ENCODE measurements at regions not wholly inside any gene's neighbourhood (a gene's known extent, or its start where the extent isn't known, plus 50 kb on each side); places are given as distances from the start of the nearest gene placed in this dataset.

GRCh38 chr6:84623956-84624680 is 140.3 kb downstream of the TBX18 start:
- Histone ChIP-seq H3K18ac (ENCODE audit: low read length) (no peak overlapping the region), H3K9ac (ENCODE audit: low read length) (no peak overlapping the region), H3K14ac (ENCODE audit: low read length) (no peak overlapping the region), H3K79me2 (ENCODE audit: control insufficient read depth, insufficient read depth, low read length, poor library complexity) (no peaks in the 10 kb centered on the region), H3K4me2 (ENCODE audit: low read length) (no peak overlapping the region), H3K9me3 (ENCODE audit: insufficient read depth, low read depth, low read length) (no peaks in the 10 kb centered on the region), H3K4me1 (ENCODE audit: control insufficient read depth in 1 of 2, insufficient read depth in 2 of 2, low read length in 2 of 2) (no peaks in the 10 kb centered on the region), H2AFZ (ENCODE audit: insufficient read depth, low read length, poor library complexity) (no peak overlapping the region), H2BK5ac (ENCODE audit: low read depth, low read length, poor library complexity) (no peak overlapping the region), H3K27ac (ENCODE audit: low read depth, low read length) (no peak overlapping the region), H2AK5ac (ENCODE audit: low read length) (no peak overlapping the region), H4K12ac (ENCODE audit: low read depth, low read length) (no peak overlapping the region), H3K79me1 (ENCODE audit: low read length) (no peaks in the 10 kb centered on the region), H3K4ac (ENCODE audit: low read depth, low read length) (no peak overlapping the region), H3K4me3 (ENCODE audit: low read depth, low read length) (no peak overlapping the region), H4K91ac (ENCODE audit: low read depth, low read length) (no peak overlapping the region), H2BK120ac (ENCODE audit: insufficient read depth, low read length, poor library complexity) (no peak overlapping the region), H3K27me3 (ENCODE audit: insufficient read depth, low read length) (no peaks in the 10 kb centered on the region), H3K23ac (ENCODE audit: low read length) (no peak overlapping the region), H4K8ac (ENCODE audit: low read depth, low read length) (no peak overlapping the region), H2BK12ac (ENCODE audit: low read length) (no peak overlapping the region), H3K36me3 (ENCODE audit: control insufficient read depth in 1 of 2, insufficient read depth in 2 of 2, low read length in 2 of 2) (no peaks in the 10 kb centered on the region)
- DNase-seq: peak in 1 of 2 donors; percentile 37
- no CpG with 5 or more reads among the region's 4 CpGs for WGBS (ENCODE audit: extremely low coverage, insufficient coverage, insufficient read length)

- H2BK120ac ChIP-seq (ENCODE audit: insufficient read depth, low read length, poor library complexity): no peak overlapping the region
- no peak overlapping the region for H3K4me3 ChIP-seq (ENCODE audit: low read depth, low read length)
- H3K36me3 ChIP-seq (ENCODE audit: control insufficient read depth in 1 of 2, insufficient read depth in 2 of 2, low read length in 2 of 2): no peaks in the 10 kb centered on the region
- no peaks in the 10 kb centered on the region for H3K27me3 ChIP-seq (ENCODE audit: insufficient read depth, low read length)
- no peak overlapping the region for H4K8ac ChIP-seq (ENCODE audit: low read depth, low read length)
- H3K14ac ChIP-seq (ENCODE audit: low read length): no peak overlapping the region
- no peaks in the 10 kb centered on the region for H3K4me1 ChIP-seq (ENCODE audit: control insufficient read depth in 1 of 2, insufficient read depth in 2 of 2, low read length in 2 of 2)
- no peak for DNase-seq
- H2AK5ac ChIP-seq (ENCODE audit: low read length): no peak overlapping the region
- H3K4me2 ChIP-seq (ENCODE audit: low read length): no peak overlapping the region
- H3K9me3 ChIP-seq (ENCODE audit: insufficient read depth, low read depth, low read length): no peaks in the 10 kb centered on the region
- H4K91ac ChIP-seq (ENCODE audit: low read depth, low read length): no peak overlapping the region
- no peak overlapping the region for H3K4ac ChIP-seq (ENCODE audit: low read depth, low read length)
- no CpG with 5 or more reads among the region's 6 CpGs for WGBS (ENCODE audit: extremely low coverage, insufficient coverage, insufficient read length)
- H4K12ac ChIP-seq (ENCODE audit: low read depth, low read length): no peak overlapping the region
- H3K79me1 ChIP-seq (ENCODE audit: low read length): no peaks in the 10 kb centered on the region
- no peak overlapping the region for H2BK5ac ChIP-seq (ENCODE audit: low read depth, low read length, poor library complexity)
- H3K9ac ChIP-seq (ENCODE audit: low read length): no peak overlapping the region
- no peak overlapping the region for H3K27ac ChIP-seq (ENCODE audit: low read depth, low read length)
- H3K18ac ChIP-seq (ENCODE audit: low read length): no peak overlapping the region
- H3K79me2 ChIP-seq (ENCODE audit: control insufficient read depth, insufficient read depth, low read length, poor library complexity): no peaks in the 10 kb centered on the region
- H2AFZ ChIP-seq (ENCODE audit: insufficient read depth, low read length, poor library complexity): no peak overlapping the region
- H2BK12ac ChIP-seq (ENCODE audit: low read length): no peak overlapping the region
- H3K23ac ChIP-seq (ENCODE audit: low read length): no peak overlapping the region
These were observed 145.6 kb downstream of the TBX18 start for GRCh38 chr6:84618836-84619235.

- no peaks in the 10 kb centered on the region for H3K79me2 ChIP-seq (ENCODE audit: control insufficient read depth, insufficient read depth, low read length, poor library complexity)
- H3K14ac ChIP-seq (ENCODE audit: low read length): no peak overlapping the region
- H3K4me3 ChIP-seq (ENCODE audit: low read depth, low read length): no peak overlapping the region
- no peaks in the 10 kb centered on the region for H3K27me3 ChIP-seq (ENCODE audit: insufficient read depth, low read length)
- no peak overlapping the region for H2BK12ac ChIP-seq (ENCODE audit: low read length)
- WGBS (ENCODE audit: extremely low coverage, insufficient coverage, insufficient read length): no CpG with 5 or more reads among the region's 8 CpGs
- no peak overlapping the region for H4K8ac ChIP-seq (ENCODE audit: low read depth, low read length)
- no peak overlapping the region for H3K9ac ChIP-seq (ENCODE audit: low read length)
- no peaks in the 10 kb centered on the region for H3K36me3 ChIP-seq (ENCODE audit: control insufficient read depth in 1 of 2, insufficient read depth in 2 of 2, low read length in 2 of 2)
- no peaks in the 10 kb centered on the region for H3K9me3 ChIP-seq (ENCODE audit: insufficient read depth, low read depth, low read length)
- H3K23ac ChIP-seq (ENCODE audit: low read length): no peak overlapping the region
- no peak overlapping the region for H3K18ac ChIP-seq (ENCODE audit: low read length)
- no peak overlapping the region for H2AFZ ChIP-seq (ENCODE audit: insufficient read depth, low read length, poor library complexity)
- no peak overlapping the region for H2BK120ac ChIP-seq (ENCODE audit: insufficient read depth, low read length, poor library complexity)
- no peak overlapping the region for H2BK5ac ChIP-seq (ENCODE audit: low read depth, low read length, poor library complexity)
- H4K91ac ChIP-seq (ENCODE audit: low read depth, low read length): no peak overlapping the region
- no peak for DNase-seq
- no peak overlapping the region for H4K12ac ChIP-seq (ENCODE audit: low read depth, low read length)
- H3K4ac ChIP-seq (ENCODE audit: low read depth, low read length): no peak overlapping the region
- H3K4me2 ChIP-seq (ENCODE audit: low read length): no peak overlapping the region
- no peaks in the 10 kb centered on the region for H3K4me1 ChIP-seq (ENCODE audit: control insufficient read depth in 1 of 2, insufficient read depth in 2 of 2, low read length in 2 of 2)
- H2AK5ac ChIP-seq (ENCODE audit: low read length): no peak overlapping the region
- no peaks in the 10 kb centered on the region for H3K79me1 ChIP-seq (ENCODE audit: low read length)
- H3K27ac ChIP-seq (ENCODE audit: low read depth, low read length): no peak overlapping the region
These were observed 146.2 kb downstream of the TBX18 start for GRCh38 chr6:84618046-84618752.

GRCh38 chr6:84615987-84616386 is 148.4 kb downstream of the TBX18 start:
- no peak overlapping the region for H4K91ac ChIP-seq (ENCODE audit: low read depth, low read length)
- H3K18ac ChIP-seq (ENCODE audit: low read length): no peak overlapping the region
- no peaks in the 10 kb centered on the region for H3K27me3 ChIP-seq (ENCODE audit: insufficient read depth, low read length)
- H3K4me3 ChIP-seq (ENCODE audit: low read depth, low read length): no peak overlapping the region
- H3K27ac ChIP-seq (ENCODE audit: low read depth, low read length): no peak overlapping the region
- no peak overlapping the region for H2BK5ac ChIP-seq (ENCODE audit: low read depth, low read length, poor library complexity)
- no CpG with 5 or more reads among the region's 2 CpGs for WGBS (ENCODE audit: extremely low coverage, insufficient coverage, insufficient read length)
- no peak overlapping the region for H3K4me2 ChIP-seq (ENCODE audit: low read length)
- H2AK5ac ChIP-seq (ENCODE audit: low read length): no peak overlapping the region
- H3K23ac ChIP-seq (ENCODE audit: low read length): no peak overlapping the region
- DNase-seq: no peak
- H4K12ac ChIP-seq (ENCODE audit: low read depth, low read length): no peak overlapping the region
- H3K79me1 ChIP-seq (ENCODE audit: low read length): no peaks in the 10 kb centered on the region
- H2BK120ac ChIP-seq (ENCODE audit: insufficient read depth, low read length, poor library complexity): no peak overlapping the region
- no peaks in the 10 kb centered on the region for H3K4me1 ChIP-seq (ENCODE audit: control insufficient read depth in 1 of 2, insufficient read depth in 2 of 2, low read length in 2 of 2)
- H3K9me3 ChIP-seq (ENCODE audit: insufficient read depth, low read depth, low read length): no peaks in the 10 kb centered on the region
- H3K14ac ChIP-seq (ENCODE audit: low read length): no peak overlapping the region
- no peaks in the 10 kb centered on the region for H3K36me3 ChIP-seq (ENCODE audit: control insufficient read depth in 1 of 2, insufficient read depth in 2 of 2, low read length in 2 of 2)
- no peak overlapping the region for H2BK12ac ChIP-seq (ENCODE audit: low read length)
- no peaks in the 10 kb centered on the region for H3K79me2 ChIP-seq (ENCODE audit: control insufficient read depth, insufficient read depth, low read length, poor library complexity)
- no peak overlapping the region for H2AFZ ChIP-seq (ENCODE audit: insufficient read depth, low read length, poor library complexity)
- no peak overlapping the region for H3K9ac ChIP-seq (ENCODE audit: low read length)
- no peak overlapping the region for H4K8ac ChIP-seq (ENCODE audit: low read depth, low read length)
- H3K4ac ChIP-seq (ENCODE audit: low read depth, low read length): no peak overlapping the region

Measured in trophoblast cell (in vitro differentiated cells and primary cell).